Natural killer cell (primary cell): ENCODE measurements at regions not wholly inside any gene's neighbourhood (a gene's known extent, or its start where the extent isn't known, plus 50 kb on each side); places are given as distances from the start of the nearest gene placed in this dataset.

Source experiments
- ATAC-seq, 3 donors: fragments of 150-1000 bp in 2 of 3; fragments of 200-7000 bp in 1 of 3; cut with Tn5 transposase; 1 replicate in 1 of 3; 2 replicates in 2 of 3; pipeline ENCODE4 v1.10.0; 2021; ENCODE audit warnings: mild to moderate bottlenecking in 2 of 3, moderate library complexity in 2 of 3
- DNase-seq, 2 donors: peaks; one replicate each; pipeline versions ENCODE4 v3.0.0 to v3.0.0-alpha.2; 2013 to 2021; ENCODE audit warnings: mixed read lengths in 1 of 2
- H3K27ac ChIP-seq: one replicate; pipeline ENCODE4 v1.5.1; 2013; ENCODE audit warnings: mild to moderate bottlenecking, low read length
- H3K27me3 ChIP-seq: one replicate; pipeline ENCODE4 v1.6.1; 2013; ENCODE audit warnings: low read length; ENCODE audit not compliant: control insufficient read depth, insufficient read depth
- H3K36me3 ChIP-seq: one replicate; pipeline ENCODE4 v1.6.1; 2013; ENCODE audit warnings: low read length; ENCODE audit not compliant: control insufficient read depth, insufficient read depth
- H3K4me1 ChIP-seq: one replicate; pipeline ENCODE4 v1.6.1; 2013; ENCODE audit warnings: low read length; ENCODE audit not compliant: control insufficient read depth, insufficient read depth
- H3K4me3 ChIP-seq: one replicate; pipeline ENCODE4 v1.5.1; 2013; ENCODE audit warnings: low read length
- H3K9me3 ChIP-seq: one replicate; pipeline ENCODE4 v1.6.1; 2013; ENCODE audit warnings: low read length; ENCODE audit not compliant: control insufficient read depth, insufficient read depth
- H3K27ac Mint-ChIP-seq, 2 donors: one replicate each; pipeline ENCODE4 v1.8.0; 2022; ENCODE audit warnings: mild to moderate bottlenecking in 2 of 2, mixed read lengths in 2 of 2, moderate library complexity in 1 of 2
- H3K27me3 Mint-ChIP-seq, 2 donors: one replicate each; pipeline ENCODE4 v1.8.0; 2022; ENCODE audit warnings: low read depth in 2 of 2, mixed read lengths in 2 of 2
- H3K36me3 Mint-ChIP-seq: one replicate; pipeline ENCODE4 v1.8.0; 2022; ENCODE audit warnings: mixed read lengths
- H3K4me1 Mint-ChIP-seq, 2 donors: one replicate each; pipeline ENCODE4 v1.8.0; 2022; ENCODE audit warnings: mixed read lengths in 2 of 2
- H3K4me3 Mint-ChIP-seq: one replicate; pipeline ENCODE4 v1.8.0; 2022; ENCODE audit warnings: mild to moderate bottlenecking, moderate library complexity, mixed read lengths
- H3K9me3 Mint-ChIP-seq, 2 donors: one replicate each; pipeline ENCODE4 v1.8.0; 2022; ENCODE audit warnings: mixed read lengths in 2 of 2
- WGBS: methylation state at CpG from one replicate; pipeline ENCODE4 v1.1.7; 2013; ENCODE audit warnings: missing lambda C conversion rate; ENCODE audit not compliant: insufficient coverage; 5-methylcytosine and 5-hydroxymethylcytosine counted together
- intact Hi-C: fragments of 100-400 bp; cut with micrococcal nuclease; formaldehyde crosslinking; loops from one replicate; pipeline ENCODE4 v1.14.2; 2022
- TF ChIP-seq, protein P1 (sequence below): fragments of 200-600 bp; IDR thresholded peaks from one replicate; pipeline ENCODE4 v1.8.0; 2022; ENCODE audit warnings: antibody characterized with exemption

GRCh38 chr9:80158554-80159170 is 586.9 kb downstream of the TLE4 start:
- WGBS: 87% methylated on average over 2 of the region's 4 CpGs
- Mint-ChIP-seq H3K4me3 (no peak overlapping the region), H3K27ac (no peak overlapping the region), H3K27me3 (no peaks in the 10 kb centered on the region), H3K9me3 (peaks cover 2% of the 10 kb centered on the region in 2 donors), H3K36me3 (no peaks in the 10 kb centered on the region), H3K4me1 (no peaks in the 10 kb centered on the region)
- Histone ChIP-seq H3K27ac (no peak overlapping the region), H3K4me1 (no peaks in the 10 kb centered on the region), H3K9me3 (no peaks in the 10 kb centered on the region), H3K36me3 (no peaks in the 10 kb centered on the region), H3K27me3 (no peaks in the 10 kb centered on the region), H3K4me3 (no peak overlapping the region)
- TF ChIP-seq, protein P1, sequence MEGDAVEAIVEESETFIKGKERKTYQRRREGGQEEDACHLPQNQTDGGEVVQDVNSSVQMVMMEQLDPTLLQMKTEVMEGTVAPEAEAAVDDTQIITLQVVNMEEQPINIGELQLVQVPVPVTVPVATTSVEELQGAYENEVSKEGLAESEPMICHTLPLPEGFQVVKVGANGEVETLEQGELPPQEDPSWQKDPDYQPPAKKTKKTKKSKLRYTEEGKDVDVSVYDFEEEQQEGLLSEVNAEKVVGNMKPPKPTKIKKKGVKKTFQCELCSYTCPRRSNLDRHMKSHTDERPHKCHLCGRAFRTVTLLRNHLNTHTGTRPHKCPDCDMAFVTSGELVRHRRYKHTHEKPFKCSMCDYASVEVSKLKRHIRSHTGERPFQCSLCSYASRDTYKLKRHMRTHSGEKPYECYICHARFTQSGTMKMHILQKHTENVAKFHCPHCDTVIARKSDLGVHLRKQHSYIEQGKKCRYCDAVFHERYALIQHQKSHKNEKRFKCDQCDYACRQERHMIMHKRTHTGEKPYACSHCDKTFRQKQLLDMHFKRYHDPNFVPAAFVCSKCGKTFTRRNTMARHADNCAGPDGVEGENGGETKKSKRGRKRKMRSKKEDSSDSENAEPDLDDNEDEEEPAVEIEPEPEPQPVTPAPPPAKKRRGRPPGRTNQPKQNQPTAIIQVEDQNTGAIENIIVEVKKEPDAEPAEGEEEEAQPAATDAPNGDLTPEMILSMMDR: no peak
- intact Hi-C loops: no loop called here
- no peak for DNase-seq
- ATAC-seq: no peak

DNA sequence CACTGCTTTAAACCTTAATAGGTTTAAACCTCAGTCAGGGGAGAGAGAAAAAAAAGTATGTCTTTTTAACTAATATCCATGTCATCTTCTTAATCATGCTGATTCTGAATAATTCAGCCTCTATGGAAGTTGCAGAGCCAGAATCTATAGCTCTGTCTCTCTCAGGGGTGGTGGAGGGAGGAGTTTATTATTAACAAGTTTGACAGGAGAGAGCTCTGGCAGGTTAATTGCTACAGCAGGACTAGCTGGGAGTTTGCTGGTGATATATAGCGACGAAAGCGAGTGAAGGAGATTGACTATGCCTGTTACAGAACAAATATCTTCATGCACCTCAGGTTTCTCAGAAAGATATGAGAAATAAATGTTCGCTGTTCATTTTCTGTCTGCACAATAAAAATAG is 586.4 kb downstream of the TLE4 start:
- no peak for ATAC-seq
- Mint-ChIP-seq H3K36me3 (no peaks in the 10 kb centered on the region), H3K27ac (no peak overlapping the region), H3K4me1 (no peaks in the 10 kb centered on the region), H3K9me3 (peaks cover 2 to 4% of the 10 kb centered on the region in 2 donors), H3K4me3 (no peak overlapping the region), H3K27me3 (no peaks in the 10 kb centered on the region)
- H3K27me3 ChIP-seq: no peaks in the 10 kb centered on the region
- H3K4me1 ChIP-seq: no peaks in the 10 kb centered on the region
- H3K27ac ChIP-seq: no peak overlapping the region
- TF ChIP-seq, protein P1: no peak
- DNase-seq: no peak
- H3K4me3 ChIP-seq: no peak overlapping the region
- 100% methylated on average over 4 of the region's 4 CpGs for WGBS
- intact Hi-C loops: no loop called here
- H3K9me3 ChIP-seq: no peaks in the 10 kb centered on the region
- no peaks in the 10 kb centered on the region for H3K36me3 ChIP-seq

- H3K27ac Mint-ChIP-seq: no peak overlapping the region
- Histone ChIP-seq H3K27ac (no peak overlapping the region), H3K4me3 (no peak overlapping the region), H3K9me3 (no peaks in the 10 kb centered on the region), H3K36me3 (no peaks in the 10 kb centered on the region), H3K4me1 (no peaks in the 10 kb centered on the region), H3K27me3 (no peaks in the 10 kb centered on the region)
- no peaks in the 10 kb centered on the region for H3K36me3 Mint-ChIP-seq
- intact Hi-C loops: no loop called here
- no peak for DNase-seq
- WGBS: 100% methylated on average over 2 of the region's 4 CpGs
- H3K4me3 Mint-ChIP-seq: no peak overlapping the region
- H3K27me3 Mint-ChIP-seq: no peaks in the 10 kb centered on the region
- H3K4me1 Mint-ChIP-seq: no peaks in the 10 kb centered on the region
- no peak for ATAC-seq
- H3K9me3 Mint-ChIP-seq: peaks cover 2 to 4% of the 10 kb centered on the region in 2 donors
- TF ChIP-seq, protein P1: no peak
Measured at GRCh38 chr9:80157561-80157983, 585.8 kb downstream of the TLE4 start.
